NCI-H69 (cell line): ENCODE measurements at regions not wholly inside any gene's neighbourhood (a gene's known extent, or its start where the extent isn't known, plus 50 kb on each side); places are given as distances from the start of the nearest gene placed in this dataset.

ENCODE experiments used
- DNase-seq: peaks from one replicate; lab custom pipeline; 2025; lab: John Stamatoyannopoulos, UW

DNA sequence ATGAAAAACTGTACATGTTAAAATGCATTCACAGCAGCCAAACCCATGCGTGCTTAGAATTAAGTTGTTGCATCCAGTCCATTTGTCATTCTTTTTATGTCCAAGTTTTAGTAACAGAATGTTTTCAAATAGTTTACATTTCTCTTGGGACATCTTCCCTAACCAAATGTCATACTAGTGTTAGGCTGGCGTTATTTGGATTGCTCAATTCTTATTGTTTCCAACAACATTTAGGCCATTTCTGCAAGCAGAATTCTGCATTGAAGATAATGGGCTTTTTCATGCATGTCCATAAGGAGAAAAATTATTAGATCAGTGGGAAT lies 203.0 kb downstream of the HIBADH start:
- no peak for DNase-seq

DNA sequence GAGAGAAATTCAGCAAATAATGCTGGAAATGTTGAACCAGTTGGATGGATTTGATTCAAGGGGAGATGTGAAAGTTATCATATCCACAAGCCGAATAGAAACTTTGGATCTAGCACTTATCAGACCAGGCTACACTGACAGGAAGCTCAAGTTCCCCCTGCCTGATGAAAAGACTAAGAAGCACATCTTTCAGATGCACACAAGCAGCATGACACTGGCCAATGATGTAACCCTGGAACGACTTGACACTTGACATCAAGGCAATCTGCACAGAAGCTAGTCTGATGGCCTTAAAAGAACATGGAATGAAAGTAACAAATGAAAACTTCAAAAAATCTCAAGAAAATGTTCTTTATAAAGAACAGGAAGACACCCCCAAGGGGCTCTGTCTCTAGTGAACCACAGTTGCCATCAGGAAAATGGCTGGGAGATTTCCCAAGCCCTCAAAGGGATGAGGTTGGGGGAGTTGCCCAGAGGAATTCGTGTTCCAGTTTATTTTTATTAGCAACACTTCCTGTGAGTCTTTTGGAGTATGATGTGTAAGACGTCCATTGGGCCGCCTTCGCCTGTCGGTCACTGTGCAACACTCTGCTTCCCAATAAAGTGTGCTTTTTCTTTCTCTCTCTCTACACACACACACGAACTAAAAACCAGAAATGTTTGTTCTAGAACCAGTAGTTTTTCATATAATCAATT lies 200.0 kb downstream of the HIBADH start:
- DNase-seq: no peak

GRCh38 chr7:27464970-27465369 lies 197.7 kb downstream of the HIBADH start:
- DNase-seq: no peak

DNA sequence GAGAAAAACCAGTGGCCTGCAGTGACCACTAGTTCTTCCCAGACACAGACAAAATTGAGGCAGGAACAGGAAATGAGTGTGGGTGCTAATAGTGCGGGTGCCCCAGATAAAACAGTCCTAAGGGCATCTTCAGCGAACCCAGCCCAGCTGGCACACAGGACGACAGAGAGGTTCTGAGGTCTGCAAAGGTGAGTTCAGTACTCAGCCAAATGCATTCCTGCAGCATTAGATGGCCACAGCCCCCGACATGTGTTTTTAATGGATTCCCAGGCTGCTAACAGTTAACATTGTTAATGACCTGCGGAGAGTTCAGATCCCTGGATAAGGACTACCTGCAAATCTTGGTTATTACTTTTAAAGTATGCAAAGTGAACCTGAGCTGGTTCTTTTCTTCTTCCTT lies 196.0 kb downstream of the HIBADH start:
- no peak for DNase-seq

GRCh38 chr7:27472043-27472442 lies 190.6 kb downstream of the HIBADH start:
- no peak for DNase-seq
